ENCODE measurements at regions not wholly inside any gene's neighbourhood (a gene's known extent, or its start where the extent isn't known, plus 50 kb on each side); places are given as distances from the start of the nearest gene placed in this dataset.

DNA sequence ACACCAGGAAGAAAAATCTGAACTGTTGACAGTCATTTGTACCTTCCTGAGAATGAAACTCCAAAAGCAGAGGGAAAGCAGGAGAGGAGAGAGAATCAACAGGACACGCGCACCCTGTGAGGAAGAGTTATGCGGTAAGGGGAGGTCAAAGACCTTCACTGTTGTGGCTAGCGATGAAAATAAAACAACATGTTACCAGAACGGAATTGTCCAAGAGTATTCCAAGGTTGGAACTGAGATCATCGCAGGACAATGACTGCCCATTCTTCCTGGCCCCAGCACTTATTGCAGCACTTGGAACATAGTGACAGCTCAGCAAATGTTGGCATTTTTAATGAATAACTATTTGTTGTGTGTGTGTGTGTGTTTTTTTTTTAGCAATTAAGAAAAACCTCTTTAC lies 176.0 kb upstream of the TSC22D1 start (continued):
- no peak for TF ChIP-seq TCF7L2 (IDR thresholded peaks at IDR 0.05; ENCODE audit: borderline replicate concordance, extremely low read depth, insufficient read depth, insufficient read length)

- H3K79me2 ChIP-seq (ENCODE audit: insufficient read depth, low read length), result no peaks in the 10 kb centered on the region
- no peak overlapping the region for H3K27ac ChIP-seq (ENCODE audit: low read depth, low read length)
- ATAC-seq (no peak), DNase-seq (ENCODE audit: low read depth, low spot score) (no peak)
- BruUV-seq (replicated peaks), result no TSS peak
- H4K20me1 ChIP-seq (ENCODE audit: insufficient read depth), result no peaks in the 10 kb centered on the region
- H3K4me2 ChIP-seq (ENCODE audit: low read length), result no peak overlapping the region
- intact Hi-C loops (cut with micrococcal nuclease), result no loop called here
- POLR2A ChIA-PET, result no interaction called here
- H3K9ac ChIP-seq (ENCODE audit: low read length), result no peak overlapping the region
- peaks cover 0 to 6% of the 10 kb centered on the region in 2 experiments; a peak in 2 of 4 replicates for H3K4me1 ChIP-seq (ENCODE audit: control insufficient read depth in 1 of 2, insufficient read depth in 2 of 2, low read length in 2 of 2)
- H2AFZ ChIP-seq (ENCODE audit: low read depth, low read length, poor library complexity, severe bottlenecking), result no peak overlapping the region
- CTCF ChIA-PET, result no interaction called here
- H3K9me2 ChIP-seq (ENCODE audit: insufficient read depth), result no peaks in the 10 kb centered on the region
- RAD21 ChIA-PET (ENCODE audit: low non-redundant PET in 1 of 2, low total read pairs in 2 of 2, uncharacterized antibody in 2 of 2, unreplicated experiment in 2 of 2), result no interaction called here
- no peaks in the 10 kb centered on the region for H3K36me3 ChIP-seq (ENCODE audit: control insufficient read depth in 1 of 2, insufficient read depth in 2 of 2, low read length in 2 of 2)
- no peaks in the 10 kb centered on the region for H3K9me3 ChIP-seq (ENCODE audit: control insufficient read depth in 1 of 2, insufficient read depth in 1 of 2, low read depth in 1 of 2, low read length in 2 of 2)
- H3K4me3 ChIP-seq (replicated peaks in 1 of 2; ENCODE audit: low read depth in 1 of 2, low read length in 2 of 2), result no peak overlapping the region
- H3K27me3 ChIP-seq (ENCODE audit: insufficient read depth, low read length), result no peaks in the 10 kb centered on the region
- no peak for TF ChIP-seq ELF1 (IDR thresholded peaks at IDR 0.05; ENCODE audit: borderline replicate concordance, low read depth)
- no peak for TF ChIP-seq TCF7L2 (IDR thresholded peaks at IDR 0.05; ENCODE audit: borderline replicate concordance, extremely low read depth, insufficient read depth, insufficient read length)
- no peak for TF ChIP-seq FOSL1 (IDR thresholded peaks at IDR 0.05; ENCODE audit: low read depth)
- TF ChIP-seq CBX3 (IDR thresholded peaks at IDR 0.05; ENCODE audit: low read depth), result no peak
- TF ChIP-seq POLR2A (IDR thresholded peaks at IDR 0.05; ENCODE audit: borderline replicate concordance, extremely low read depth, insufficient read depth, insufficient read length), result no peak
Observed at GRCh38 chr13:44750630-44751029, 174.5 kb upstream of the TSC22D1 start.

GRCh38 chr13:44749906-44750305 lies 173.8 kb upstream of the TSC22D1 start:
- ChIA-PET POLR2A (no interaction called here), RAD21 (ENCODE audit: low non-redundant PET in 1 of 2, low total read pairs in 2 of 2, uncharacterized antibody in 2 of 2, unreplicated experiment in 2 of 2) (no interaction called here), CTCF (no interaction called here)
- intact Hi-C loops (cut with micrococcal nuclease), result no loop called here
- Histone ChIP-seq H4K20me1 (ENCODE audit: insufficient read depth) (no peaks in the 10 kb centered on the region), H3K9ac (ENCODE audit: low read length) (no peak overlapping the region), H2AFZ (ENCODE audit: low read depth, low read length, poor library complexity, severe bottlenecking) (no peak overlapping the region), H3K9me2 (ENCODE audit: insufficient read depth) (no peaks in the 10 kb centered on the region), H3K9me3 (ENCODE audit: control insufficient read depth in 1 of 2, insufficient read depth in 1 of 2, low read depth in 1 of 2, low read length in 2 of 2) (no peaks in the 10 kb centered on the region), H3K36me3 (ENCODE audit: control insufficient read depth in 1 of 2, insufficient read depth in 2 of 2, low read length in 2 of 2) (no peaks in the 10 kb centered on the region), H3K4me1 (ENCODE audit: control insufficient read depth in 1 of 2, insufficient read depth in 2 of 2, low read length in 2 of 2) (peaks cover 0 to 5% of the 10 kb centered on the region in 2 experiments; a peak in 1 of 4 replicates), H3K4me2 (ENCODE audit: low read length) (no peak overlapping the region), H3K79me2 (ENCODE audit: insufficient read depth, low read length) (no peaks in the 10 kb centered on the region), H3K4me3 (replicated peaks in 1 of 2; ENCODE audit: low read depth in 1 of 2, low read length in 2 of 2) (no peak overlapping the region), H3K27ac (ENCODE audit: low read depth, low read length) (no peak overlapping the region), H3K27me3 (ENCODE audit: insufficient read depth, low read length) (no peaks in the 10 kb centered on the region)
- no peak for DNase-seq (ENCODE audit: low read depth, low spot score)
- BruUV-seq (replicated peaks), result no TSS peak
- ATAC-seq, result no peak
- TF ChIP-seq EGR1 (IDR thresholded peaks at IDR 0.05; ENCODE audit: low read depth) (no peak), POLR2AphosphoS5 (IDR thresholded peaks at IDR 0.05; ENCODE audit: low read depth, low read length) (no peak), RAD21 (IDR thresholded peaks at IDR 0.05; ENCODE audit: low read depth) (no peak), SIN3A (IDR thresholded peaks at IDR 0.05; ENCODE audit: low read depth) (no peak), REST (IDR thresholded peaks at IDR 0.05; ENCODE audit: low read depth) (no peak), POLR2A (IDR thresholded peaks at IDR 0.05; ENCODE audit: borderline replicate concordance, extremely low read depth, insufficient read depth, insufficient read length) (no peak), ZFX (IDR thresholded peaks at IDR 0.05) (no peak), FOSL1 (IDR thresholded peaks at IDR 0.05; ENCODE audit: low read depth) (no peak)
- TF ChIP-seq, protein P1, sequence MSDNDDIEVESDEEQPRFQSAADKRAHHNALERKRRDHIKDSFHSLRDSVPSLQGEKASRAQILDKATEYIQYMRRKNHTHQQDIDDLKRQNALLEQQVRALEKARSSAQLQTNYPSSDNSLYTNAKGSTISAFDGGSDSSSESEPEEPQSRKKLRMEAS (IDR thresholded peaks at IDR 0.05), result no peak
- TF ChIP-seq, protein P2, sequence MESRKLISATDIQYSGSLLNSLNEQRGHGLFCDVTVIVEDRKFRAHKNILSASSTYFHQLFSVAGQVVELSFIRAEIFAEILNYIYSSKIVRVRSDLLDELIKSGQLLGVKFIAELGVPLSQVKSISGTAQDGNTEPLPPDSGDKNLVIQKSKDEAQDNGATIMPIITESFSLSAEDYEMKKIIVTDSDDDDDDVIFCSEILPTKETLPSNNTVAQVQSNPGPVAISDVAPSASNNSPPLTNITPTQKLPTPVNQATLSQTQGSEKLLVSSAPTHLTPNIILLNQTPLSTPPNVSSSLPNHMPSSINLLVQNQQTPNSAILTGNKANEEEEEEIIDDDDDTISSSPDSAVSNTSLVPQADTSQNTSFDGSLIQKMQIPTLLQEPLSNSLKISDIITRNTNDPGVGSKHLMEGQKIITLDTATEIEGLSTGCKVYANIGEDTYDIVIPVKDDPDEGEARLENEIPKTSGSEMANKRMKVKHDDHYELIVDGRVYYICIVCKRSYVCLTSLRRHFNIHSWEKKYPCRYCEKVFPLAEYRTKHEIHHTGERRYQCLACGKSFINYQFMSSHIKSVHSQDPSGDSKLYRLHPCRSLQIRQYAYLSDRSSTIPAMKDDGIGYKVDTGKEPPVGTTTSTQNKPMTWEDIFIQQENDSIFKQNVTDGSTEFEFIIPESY (IDR thresholded peaks at IDR 0.05; ENCODE audit: extremely low read depth, insufficient replicate concordance, low read length), result no peak

All from HCT116 (cell line).